DMS153 (cell line): ENCODE measurements at regions not wholly inside any gene's neighbourhood (a gene's known extent, or its start where the extent isn't known, plus 50 kb on each side); places are given as distances from the start of the nearest gene placed in this dataset.

Experiments used
- DNase-seq: peaks from one replicate; lab custom pipeline; 2025; lab: John Stamatoyannopoulos, UW

DNA sequence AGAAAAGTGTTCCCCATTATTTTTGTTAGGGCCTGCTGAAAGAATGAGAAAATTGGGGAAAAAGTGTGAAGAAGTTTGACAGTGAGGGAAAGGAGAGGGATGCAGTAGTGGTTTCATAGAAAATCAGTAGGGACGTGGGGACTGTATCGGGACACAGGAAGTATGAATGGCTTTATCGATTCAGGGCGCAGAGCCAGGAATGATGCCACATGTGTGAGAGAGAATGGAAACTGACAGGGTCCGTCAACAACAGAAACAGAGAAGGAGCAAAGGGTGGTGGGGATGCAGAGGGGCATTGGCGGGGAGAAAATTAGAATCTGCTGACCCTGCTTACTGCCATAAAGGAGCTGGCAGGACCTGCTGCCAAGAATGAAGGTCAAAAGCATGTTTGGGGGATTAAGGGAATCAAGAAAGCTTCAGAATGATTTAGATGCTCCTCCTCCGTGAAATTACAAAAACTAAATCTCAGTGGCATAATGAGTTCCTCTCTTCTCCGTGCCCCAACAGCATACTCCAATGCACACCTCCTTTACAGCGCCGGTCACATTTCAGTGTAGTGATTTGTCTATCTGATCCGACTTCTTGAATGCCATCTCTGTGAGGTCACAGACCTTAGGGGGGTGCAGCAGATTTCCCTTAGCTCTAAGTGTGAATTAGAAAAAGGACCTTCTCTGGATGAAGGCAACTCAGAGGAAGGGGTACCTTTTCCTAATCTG lies 92.6 kb downstream of the EMP1 start:
- DNase-seq: peak; percentile 9

DNA sequence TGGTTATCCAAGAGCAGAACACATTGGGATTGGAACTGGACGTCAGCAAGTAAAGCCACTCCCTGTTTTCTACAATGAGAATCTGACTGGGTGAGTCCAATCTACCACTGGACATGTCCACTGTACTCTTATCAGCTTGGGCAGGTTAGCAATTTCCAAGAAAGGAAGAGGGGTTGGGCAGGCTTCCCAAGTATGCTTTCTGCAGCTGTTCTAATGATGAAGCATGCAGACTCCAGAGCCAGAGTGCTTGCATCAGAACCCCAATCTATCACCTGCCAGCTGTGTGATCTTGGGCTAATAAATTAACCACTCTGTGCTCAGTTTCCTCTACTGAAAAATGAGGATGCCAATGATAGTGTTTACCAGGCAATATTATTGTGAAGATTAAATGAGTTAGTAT lies 92.0 kb downstream of the EMP1 start:
- DNase-seq: no peak

DNA sequence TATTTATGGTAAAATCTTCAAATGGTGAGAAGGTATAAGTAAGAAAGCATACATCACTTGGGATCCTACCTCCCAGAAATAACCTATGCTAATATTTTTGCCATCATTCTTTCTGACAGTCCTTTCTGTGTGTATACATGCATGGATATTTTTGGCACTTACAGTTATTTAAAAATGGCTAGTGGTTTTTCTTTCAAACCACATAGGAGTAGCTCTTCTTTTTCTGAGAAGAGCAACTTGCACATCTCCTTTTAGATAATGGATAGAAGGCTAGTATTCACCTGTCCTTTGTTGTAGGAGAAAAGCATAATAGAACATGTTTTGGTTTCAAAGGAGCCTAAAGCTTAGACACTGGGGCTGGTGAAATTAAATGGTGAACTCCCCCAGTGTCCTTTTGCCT lies 87.3 kb downstream of the EMP1 start:
- no peak for DNase-seq

DNA sequence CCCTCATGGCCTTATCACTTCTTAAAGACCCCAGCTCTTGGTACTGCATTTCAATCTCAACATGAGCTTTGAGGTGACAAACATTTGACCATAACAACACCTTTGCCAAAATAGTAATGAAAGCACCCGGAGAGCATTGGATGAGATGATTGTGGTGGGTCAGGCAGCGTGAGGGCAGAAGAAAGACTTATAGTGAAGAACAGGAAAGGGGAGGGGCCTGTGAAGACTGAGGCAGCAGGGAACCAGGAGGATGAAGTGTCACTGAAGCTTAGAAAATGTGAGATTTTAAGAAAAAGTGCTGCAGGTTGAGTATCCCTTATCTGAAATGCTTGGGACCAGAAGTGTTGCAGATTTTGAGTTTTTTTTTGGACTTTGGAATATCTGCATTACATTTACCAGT lies 86.3 kb downstream of the EMP1 start:
- DNase-seq: no peak

- DNase-seq: no peak
Observed at GRCh38 chr12:13278249-13278787, 81.8 kb downstream of the EMP1 start.

DNA sequence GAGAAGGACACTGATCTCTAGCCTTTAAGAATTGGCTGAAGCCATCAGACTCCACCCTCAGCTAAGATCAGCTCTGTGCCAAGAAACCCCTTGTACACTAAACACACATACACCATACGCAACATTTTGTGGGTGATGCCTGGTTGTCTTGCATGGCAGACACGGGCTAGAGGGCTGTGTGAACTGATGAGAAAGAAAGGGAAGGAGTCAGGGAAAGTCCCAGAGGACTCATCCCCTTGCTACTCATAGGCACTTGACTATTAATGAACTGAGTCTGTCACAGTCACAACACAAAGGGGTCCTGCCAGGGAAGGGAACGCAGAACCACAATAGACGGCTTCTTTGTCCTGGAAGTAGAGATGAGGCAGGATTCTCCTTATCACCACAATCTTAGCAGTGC lies 80.8 kb downstream of the EMP1 start:
- no peak for DNase-seq

DNA sequence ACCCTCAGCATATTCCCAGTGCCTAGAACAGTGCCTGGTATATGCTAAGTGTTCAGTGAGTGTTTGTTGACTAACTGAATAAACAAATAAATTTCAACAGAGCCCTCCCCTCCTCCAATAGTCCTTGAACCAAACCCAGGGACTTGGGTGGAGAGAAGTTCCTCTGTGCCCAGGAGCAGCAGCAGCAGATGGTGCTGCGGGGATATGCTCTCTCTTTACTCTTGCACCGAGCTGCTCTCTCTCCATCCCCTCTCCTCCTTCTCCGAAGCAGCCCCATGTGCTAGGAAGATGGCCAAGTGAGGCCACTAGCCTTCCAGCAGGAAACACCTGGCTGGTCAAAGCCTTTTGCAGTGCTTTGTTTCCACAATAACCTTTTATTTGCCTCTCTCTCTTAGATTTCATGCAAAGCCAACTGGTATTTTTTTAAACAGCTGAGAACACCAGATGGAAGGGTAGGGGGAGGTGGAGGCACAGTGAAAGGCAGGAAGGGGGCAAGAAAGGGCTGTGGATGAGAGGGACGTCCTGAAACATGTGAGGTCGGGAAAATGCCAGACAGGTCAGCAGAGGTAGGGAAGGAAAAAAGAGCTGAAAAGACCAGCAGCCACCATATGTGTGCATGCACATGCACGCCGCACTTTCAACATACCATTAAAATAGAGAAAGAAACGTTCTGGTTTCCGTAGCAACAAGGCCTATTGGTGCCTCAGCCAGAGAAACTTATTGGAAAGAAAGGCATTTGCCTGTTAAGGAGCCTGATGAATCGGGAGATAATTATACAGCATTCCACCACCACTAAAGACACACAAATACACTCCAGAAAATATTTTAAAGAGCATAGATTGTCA lies 78.9 kb downstream of the EMP1 start:
- peak; percentile 23 for DNase-seq

DNA sequence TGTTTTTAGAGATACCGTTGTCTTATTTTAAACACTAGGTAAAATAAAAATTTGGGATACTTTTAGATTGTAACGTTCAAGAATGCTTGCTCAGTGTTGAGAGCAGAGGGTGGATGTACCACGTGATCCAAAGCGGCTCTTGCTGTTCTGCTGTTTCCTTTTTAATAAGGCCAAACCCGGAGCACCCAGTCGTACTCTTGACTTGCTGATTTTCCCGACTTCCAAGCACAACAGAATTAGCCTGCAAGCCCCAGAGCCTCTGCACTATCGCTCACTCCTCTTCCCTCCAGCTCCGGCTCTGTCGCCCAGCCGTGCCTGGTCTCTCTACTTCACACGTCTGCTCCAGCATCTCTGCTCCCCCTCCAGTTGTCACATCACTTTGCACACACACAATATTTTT lies 77.3 kb downstream of the EMP1 start:
- DNase-seq: no peak

DNA sequence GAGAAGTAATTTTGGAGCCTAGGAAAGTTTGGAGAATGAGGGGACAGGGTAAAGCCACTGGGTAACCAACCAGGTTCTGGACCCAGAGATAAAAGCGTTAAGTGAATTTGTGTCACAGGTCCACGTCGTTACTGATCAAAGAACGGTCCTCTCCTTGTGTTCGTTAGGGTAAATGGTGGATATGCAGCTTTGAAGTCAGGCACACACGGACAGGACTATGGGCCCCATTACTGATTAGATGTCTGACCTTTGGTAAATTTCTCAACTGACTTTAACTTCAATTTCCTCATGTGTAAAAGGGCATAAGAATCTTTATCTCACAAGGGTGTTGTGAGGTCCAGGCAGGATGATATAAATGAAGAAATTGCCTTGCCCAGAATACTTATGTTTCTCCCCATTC lies 76.6 kb downstream of the EMP1 start:
- no peak for DNase-seq

- no peak for DNase-seq
Observed at GRCh38 chr12:13270817-13271216, 74.3 kb downstream of the EMP1 start.
